H1 (cell line): ENCODE measurements at regions not wholly inside any gene's neighbourhood (a gene's known extent, or its start where the extent isn't known, plus 50 kb on each side); places are given as distances from the start of the nearest gene placed in this dataset.

Source experiments
- CTCF ChIA-PET: fragments of 300-600 bp; sonication (Branson Sonifier 250); formaldehyde crosslinking; loops from one replicate; lab custom pipeline; 2021; ENCODE audit not compliant: partially characterized antibody; lab: Charles Lee
- POLR2A ChIA-PET: fragments of 300-600 bp; sonication (Branson Sonifier 250); formaldehyde crosslinking; loops from one replicate; lab custom pipeline; 2021; ENCODE audit warnings: inconsistent platforms; ENCODE audit not compliant: partially characterized antibody; lab: Charles Lee
- DNase-seq, 2 experiments: peaks; one replicate each; pipeline versions ENCODE4 v3.0.0 to v3.0.0-alpha.2; 2010 to 2022; ENCODE audit warnings: low spot score in 2 of 2, low read depth in 1 of 2, mixed read lengths in 1 of 2
- FAIRE-seq: peaks from 2 replicates; lab custom pipeline; 2011; peaks lifted over from hg19 to GRCh38; lab: Jason Lieb, UNC
- H2AFZ ChIP-seq: 2 replicates; pipeline ENCODE4 v1.8.1; 2012; ENCODE audit warnings: low read length, inconsistent platforms
- H2AK5ac ChIP-seq: 2 replicates; pipeline ENCODE4 v1.6.1; 2013; ENCODE audit warnings: low read depth, low read length
- H2BK120ac ChIP-seq: replicated peaks from 2 replicates; pipeline ENCODE3; 2013; ENCODE audit warnings: low read depth, low read length, inconsistent platforms
- H2BK12ac ChIP-seq: 2 replicates; pipeline ENCODE4 v1.6.1; 2013; ENCODE audit warnings: low read depth, low read length
- H2BK15ac ChIP-seq: 2 replicates; pipeline ENCODE4 v1.6.1; 2013; ENCODE audit warnings: low read length
- H2BK20ac ChIP-seq: 2 replicates; pipeline ENCODE4 v1.6.1; 2013; ENCODE audit warnings: low read length
- H2BK5ac ChIP-seq: 2 replicates; pipeline ENCODE4 v1.6.1; 2013; ENCODE audit warnings: low read depth, low read length
- H3K14ac ChIP-seq: 2 replicates; pipeline ENCODE4 v1.6.1; 2013; ENCODE audit warnings: inconsistent platforms; ENCODE audit not compliant: insufficient read length
- H3K18ac ChIP-seq: 2 replicates; pipeline ENCODE4 v1.6.1; 2013; ENCODE audit warnings: low read length; ENCODE audit errors: extremely low read depth
- H3K23ac ChIP-seq: 2 replicates; pipeline ENCODE4 v1.6.1; 2013; ENCODE audit warnings: inconsistent platforms; ENCODE audit not compliant: insufficient read length
- H3K23me2 ChIP-seq: 2 replicates; pipeline ENCODE4 v1.6.1; 2013; ENCODE audit warnings: low read depth, low read length
- H3K27ac ChIP-seq: 2 replicates; pipeline ENCODE4 v1.6.1; 2011; ENCODE audit warnings: low read depth, low read length, inconsistent platforms
- H3K27me3 ChIP-seq, 4 experiments: replicated peaks in 1 of 4; 1 replicate in 1 of 4; 2 replicates in 3 of 4; pipeline versions ENCODE4 v1.6.1 to v1.8.1; 2011 to 2013; ENCODE audit warnings: low read length in 3 of 4, mild to moderate bottlenecking in 3 of 4, inconsistent platforms in 2 of 4, mixed read lengths in 2 of 4, moderate library complexity in 1 of 4; ENCODE audit not compliant: control insufficient read depth in 3 of 4, insufficient read depth in 3 of 4; ENCODE audit errors: extremely low read depth in 1 of 4
- H3K36me3 ChIP-seq, 4 experiments: 2 replicates each; pipeline versions ENCODE4 v1.6.1 to v1.8.1; 2011 to 2013; ENCODE audit warnings: mild to moderate bottlenecking in 4 of 4, low read length in 3 of 4, moderate library complexity in 2 of 4, control low read depth in 1 of 4, inconsistent platforms in 1 of 4; ENCODE audit not compliant: insufficient read depth in 4 of 4, control insufficient read depth in 2 of 4
- H3K4ac ChIP-seq: replicated peaks from 2 replicates; pipeline ENCODE3; 2013; ENCODE audit warnings: low read length, low read depth, mixed read lengths, inconsistent platforms; ENCODE audit not compliant: insufficient read length
- H3K4me1 ChIP-seq, 4 experiments: replicated peaks in 1 of 4; 1 replicate in 1 of 4; 2 replicates in 3 of 4; pipeline versions ENCODE4 v1.6.1 to v1.8.1; 2011 to 2013; ENCODE audit warnings: low read length in 3 of 4, inconsistent platforms in 2 of 4, mixed read lengths in 1 of 4; ENCODE audit not compliant: insufficient read depth in 4 of 4, control insufficient read depth in 3 of 4
- H3K4me2 ChIP-seq, 2 experiments: 2 replicates each; pipeline versions ENCODE4 v1.6.1 to v1.8.1; 2011 to 2013; ENCODE audit warnings: low read depth in 2 of 2, low read length in 2 of 2, control low read depth in 1 of 2, inconsistent platforms in 1 of 2, mild to moderate bottlenecking in 1 of 2; ENCODE audit not compliant: insufficient read depth in 1 of 2
- H3K4me3 ChIP-seq, 4 experiments: fragments of 200-600, 300-600 bp in 1 of 4; sonication (generic), shearing (Covaris generic), sonication (Bioruptor Twin) in 1 of 4; 2 replicates each; pipeline versions ENCODE4 v1.5.1 to v1.8.1; 2011 to 2016; ENCODE audit warnings: low read length in 4 of 4, low read depth in 3 of 4, control low read depth in 2 of 4, inconsistent platforms in 2 of 4, mild to moderate bottlenecking in 2 of 4, mixed read lengths in 1 of 4, moderate library complexity in 1 of 4; ENCODE audit not compliant: insufficient read depth in 2 of 4; ENCODE audit errors: extremely low read depth in 1 of 4
- H3K56ac ChIP-seq: replicated peaks from 2 replicates; pipeline ENCODE3; 2013; ENCODE audit warnings: low read depth, mild to moderate bottlenecking, mixed read lengths, low read length, inconsistent platforms; ENCODE audit not compliant: insufficient read length
- H3K79me1 ChIP-seq: 2 replicates; pipeline ENCODE4 v1.6.1; 2013; ENCODE audit warnings: low read depth, low read length, control low read depth
- H3K79me2 ChIP-seq, 2 experiments: 2 replicates each; pipeline versions ENCODE4 v1.6.1 to v1.8.1; 2012 to 2013; ENCODE audit warnings: low read length in 2 of 2, mild to moderate bottlenecking in 2 of 2, inconsistent platforms in 1 of 2; ENCODE audit not compliant: insufficient read depth in 2 of 2, control insufficient read depth in 1 of 2
- H3K9ac ChIP-seq, 4 experiments: replicated peaks in 1 of 4; 1 replicate in 1 of 4; 2 replicates in 3 of 4; pipeline versions ENCODE4 v1.6.1 to v1.8.1; 2011 to 2013; ENCODE audit warnings: low read depth in 3 of 4, low read length in 3 of 4, control low read depth in 2 of 4, mild to moderate bottlenecking in 2 of 4, moderate library complexity in 2 of 4, inconsistent platforms in 1 of 4; ENCODE audit errors: extremely low read depth in 1 of 4
- H3K9me3 ChIP-seq, 2 experiments: 2 replicates each; pipeline versions ENCODE4 v1.6.1 to v1.8.1; 2012 to 2013; ENCODE audit warnings: mild to moderate bottlenecking in 2 of 2, moderate library complexity in 2 of 2, control low read depth in 1 of 2, inconsistent platforms in 1 of 2, low read depth in 1 of 2, low read length in 1 of 2, mixed read lengths in 1 of 2; ENCODE audit not compliant: insufficient read depth in 2 of 2
- H4K20me1 ChIP-seq, 2 experiments: replicated peaks in 1 of 2; 2 replicates each; pipeline versions ENCODE3 to v1.8.1; 2011 to 2013; ENCODE audit warnings: inconsistent platforms in 2 of 2, low read length in 2 of 2, mild to moderate bottlenecking in 1 of 2; ENCODE audit not compliant: insufficient read depth in 2 of 2, control insufficient read depth in 1 of 2
- H4K5ac ChIP-seq: 2 replicates; pipeline ENCODE4 v1.6.1; 2013; ENCODE audit warnings: low read length, low read depth, mixed read lengths, inconsistent platforms; ENCODE audit not compliant: insufficient read length
- H4K8ac ChIP-seq: 2 replicates; pipeline ENCODE4 v1.8.0; 2013; ENCODE audit warnings: mild to moderate bottlenecking, moderate library complexity, low read length, inconsistent platforms; ENCODE audit not compliant: insufficient read depth; ENCODE audit errors: extremely low read depth
- H4K91ac ChIP-seq: replicated peaks from 2 replicates; pipeline ENCODE3; 2013; ENCODE audit warnings: low read length, mixed read lengths, inconsistent platforms; ENCODE audit not compliant: insufficient read length
- CTBP2 ChIP-seq: IDR thresholded peaks from 2 replicates; pipeline ENCODE4 v1.7.0; 2011; ENCODE audit warnings: borderline replicate concordance, mild to moderate bottlenecking, moderate library complexity, mixed read lengths, low read length; ENCODE audit not compliant: insufficient read depth, insufficient read length
- SIN3A ChIP-seq, 2 experiments: IDR thresholded peaks in 1 of 2; conservative IDR thresholded peaks in 1 of 2; 2 replicates each; pipeline ENCODE4 v1.6.1; 2011 to 2012; ENCODE audit warnings: low read length in 2 of 2, improper control_type of control experiment in 1 of 2, low read depth in 1 of 2, mild to moderate bottlenecking in 1 of 2
- SP4 ChIP-seq: IDR thresholded peaks from 2 replicates; pipeline ENCODE4 v1.6.1; 2012; ENCODE audit warnings: low read length, inconsistent platforms
- WGBS, 2 experiments: shearing (Covaris generic) in 1 of 2; methylation state at CpG; one replicate each; pipeline versions ENCODE4 v1.1.6 to v1.1.7; 2013 to 2015; ENCODE audit warnings: low lambda C conversion rate in 2 of 2, mixed read lengths in 2 of 2, inconsistent platforms in 1 of 2, low coverage in 1 of 2, missing lambda C conversion rate in 1 of 2; ENCODE audit not compliant: insufficient replicate concordance in 2 of 2, insufficient coverage in 1 of 2, insufficient read length in 1 of 2; ENCODE audit errors: extremely low coverage in 1 of 2, missing lambda C conversion rate in 1 of 2; 5-methylcytosine and 5-hydroxymethylcytosine counted together

- Histone ChIP-seq H2BK15ac (no peak overlapping the region), H3K4me2 (no peak overlapping the region), H3K4me3 (no peak overlapping the region), H3K36me3 (no peaks in the 10 kb centered on the region), H3K9ac (no peak overlapping the region), H2BK5ac (no peak overlapping the region), H3K23ac (no peak overlapping the region), H2BK12ac (no peak overlapping the region), H3K4me1 (peaks cover 0 to under 1% (median 0%) of the 10 kb centered on the region in 4 experiments; a peak in 1 of 7 replicates), H2AK5ac (no peak overlapping the region), H2AFZ (no peak overlapping the region), H4K20me1 (no peaks in the 10 kb centered on the region), H3K79me2 (no peaks in the 10 kb centered on the region), H2BK120ac (no peak overlapping the region), H3K23me2 (no peaks in the 10 kb centered on the region), H3K4ac (no peak overlapping the region), H3K18ac (no peak overlapping the region), H3K14ac (no peak overlapping the region), H4K5ac (no peak overlapping the region), H3K56ac (no peak overlapping the region), H3K27me3 (peaks cover 0 to 2% (median 0%) of the 10 kb centered on the region in 4 experiments; a peak in 1 of 7 replicates), H4K8ac (no peak overlapping the region), H3K79me1 (no peaks in the 10 kb centered on the region), H3K27ac (no peak overlapping the region), H3K9me3 (no peaks in the 10 kb centered on the region), H2BK20ac (no peak overlapping the region), H4K91ac (no peak overlapping the region)
- TF ChIP-seq SP4: no peak
- TF ChIP-seq SIN3A (conservative IDR thresholded peaks at IDR 0.05 in 1 of 2, IDR thresholded peaks at IDR 0.05 in 1 of 2; ENCODE audit: low read depth in 1 of 2, low read length in 2 of 2): no peak
- no peak for TF ChIP-seq CTBP2
- ChIA-PET POLR2A (no interaction called here), CTCF (interaction anchor here (1.0 to 1.8 kb wide), 4 partner anchors 24 to 139 kb away, joined by 3 to 5 read pairs (median 3); no protein-coding TSS in a partner anchor)
- no peak for FAIRE-seq
- no peak for DNase-seq
- WGBS, 2 experiments: 94% methylated on average over 1 of the region's 1 CpG; no CpG with 5 or more reads in 1 of the 2 experiments
Measured at GRCh38 chr12:89156862-89157262, 195.4 kb downstream of the DUSP6 start.
